ENCODE measurements at regions not wholly inside any gene's neighbourhood (a gene's known extent, or its start where the extent isn't known, plus 50 kb on each side); places are given as distances from the start of the nearest gene placed in this dataset.

DNA sequence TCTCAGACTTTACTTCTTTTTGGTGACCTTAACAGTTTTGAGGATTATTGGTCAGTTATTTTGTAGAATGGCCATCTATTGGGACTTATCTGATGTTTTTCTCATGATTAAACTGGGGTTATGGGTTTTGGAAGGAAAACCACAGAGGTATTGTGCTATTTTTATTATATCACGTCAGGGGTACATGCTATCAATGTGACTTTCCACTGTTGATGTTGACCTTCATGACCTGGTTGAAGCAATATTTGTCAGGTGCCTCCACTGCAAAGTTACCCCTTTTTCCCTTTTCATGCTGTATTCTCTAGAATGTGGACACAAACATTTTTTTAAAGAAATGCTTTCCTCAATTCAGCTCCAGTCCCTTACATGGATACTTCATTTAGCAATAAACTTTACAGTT is 152.8 kb upstream of the TSLP start:
- TF ChIP-seq CTCF (IDR thresholded peaks at IDR 0.05) (no peak), EZH2 (IDR thresholded peaks at IDR 0.05; ENCODE audit: borderline replicate concordance, insufficient read depth, low read depth, low read length, poor library complexity, severe bottlenecking) (no peak)

Measured in B cell (primary cell).